ENCODE measurements at regions not wholly inside any gene's neighbourhood (a gene's known extent, or its start where the extent isn't known, plus 50 kb on each side); places are given as distances from the start of the nearest gene placed in this dataset.
A peak's percentile ranks its signal among the peaks of the same experiment; 100 is the strongest.

DNA sequence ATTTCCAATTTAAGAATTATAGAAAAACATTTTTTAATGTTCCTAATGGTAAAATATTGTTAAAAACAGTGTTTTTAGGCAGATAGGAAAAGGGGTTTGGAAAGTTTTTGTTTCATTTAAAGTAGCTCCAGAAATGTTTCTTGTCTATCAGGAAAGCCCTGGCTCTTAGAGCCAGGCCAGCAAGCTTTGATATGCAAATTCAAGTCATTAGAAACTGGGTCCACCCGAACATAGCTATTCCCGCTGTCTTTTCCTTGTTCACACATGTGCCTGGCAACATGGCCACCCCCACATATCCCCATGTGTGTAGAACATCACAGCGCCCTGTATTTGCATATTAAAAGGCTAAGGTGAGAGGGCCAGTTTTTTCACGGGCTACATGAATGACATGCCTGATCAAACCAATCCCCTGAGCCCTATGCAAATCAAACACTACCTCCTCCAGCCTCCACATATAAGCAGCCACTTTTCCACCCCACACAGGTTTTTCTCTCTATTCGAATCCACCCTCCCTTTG lies 925.3 kb upstream of the CDH10 start:
- ATAC-seq, result no peak
- no peak overlapping the region for H3K4me2 ChIP-seq (ENCODE audit: low read length)
- intact Hi-C loops (cut with micrococcal nuclease), result no loop called here
- no TSS peak for BruUV-seq (replicated peaks)
- no peaks in the 10 kb centered on the region for H3K36me3 ChIP-seq (ENCODE audit: low read depth, low read length)
- H3K4me3 ChIP-seq (ENCODE audit: low read length), result no peak overlapping the region
- POLR2A ChIA-PET (ENCODE audit: unreplicated experiment), result no interaction called here
- TF ChIP-seq EZH2 (IDR thresholded peaks at IDR 0.05; ENCODE audit: low read length, unreplicated experiment) (no peak), EZH2phosphoT487 (IDR thresholded peaks at IDR 0.05; ENCODE audit: borderline replicate concordance, low read length) (no peak)
- TF ChIP-seq, protein P1, sequence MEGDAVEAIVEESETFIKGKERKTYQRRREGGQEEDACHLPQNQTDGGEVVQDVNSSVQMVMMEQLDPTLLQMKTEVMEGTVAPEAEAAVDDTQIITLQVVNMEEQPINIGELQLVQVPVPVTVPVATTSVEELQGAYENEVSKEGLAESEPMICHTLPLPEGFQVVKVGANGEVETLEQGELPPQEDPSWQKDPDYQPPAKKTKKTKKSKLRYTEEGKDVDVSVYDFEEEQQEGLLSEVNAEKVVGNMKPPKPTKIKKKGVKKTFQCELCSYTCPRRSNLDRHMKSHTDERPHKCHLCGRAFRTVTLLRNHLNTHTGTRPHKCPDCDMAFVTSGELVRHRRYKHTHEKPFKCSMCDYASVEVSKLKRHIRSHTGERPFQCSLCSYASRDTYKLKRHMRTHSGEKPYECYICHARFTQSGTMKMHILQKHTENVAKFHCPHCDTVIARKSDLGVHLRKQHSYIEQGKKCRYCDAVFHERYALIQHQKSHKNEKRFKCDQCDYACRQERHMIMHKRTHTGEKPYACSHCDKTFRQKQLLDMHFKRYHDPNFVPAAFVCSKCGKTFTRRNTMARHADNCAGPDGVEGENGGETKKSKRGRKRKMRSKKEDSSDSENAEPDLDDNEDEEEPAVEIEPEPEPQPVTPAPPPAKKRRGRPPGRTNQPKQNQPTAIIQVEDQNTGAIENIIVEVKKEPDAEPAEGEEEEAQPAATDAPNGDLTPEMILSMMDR (conservative IDR thresholded peaks at IDR 0.05; ENCODE audit: low read depth, low read length), result no peak
- H3K9me2 ChIP-seq (replicated peaks; ENCODE audit: low read length), result no peaks in the 10 kb centered on the region
- CTCF ChIA-PET, result no interaction called here
- DNase-seq, result no peak
- no peaks in the 10 kb centered on the region for H4K20me1 ChIP-seq (ENCODE audit: low read length)
- H3K4me1 ChIP-seq (ENCODE audit: insufficient read depth, low read length), result no peaks in the 10 kb centered on the region
- no peaks in the 10 kb centered on the region for H3F3A ChIP-seq (ENCODE audit: low read length, unreplicated experiment)
- H3K27ac ChIP-seq (ENCODE audit: low read length), result no peak overlapping the region
- H3K27me3 ChIP-seq (ENCODE audit: low read length), result no peaks in the 10 kb centered on the region
- no peaks in the 10 kb centered on the region for H3K9me3 ChIP-seq (ENCODE audit: low read length)
- H2AFZ ChIP-seq (ENCODE audit: low read length), result peak overlapping the region; percentile 50; the same call in 1 of the 2 replicates
- H3K79me2 ChIP-seq (ENCODE audit: low read length), result no peaks in the 10 kb centered on the region
- no peak overlapping the region for H3K9ac ChIP-seq (ENCODE audit: low read length)

DNA sequence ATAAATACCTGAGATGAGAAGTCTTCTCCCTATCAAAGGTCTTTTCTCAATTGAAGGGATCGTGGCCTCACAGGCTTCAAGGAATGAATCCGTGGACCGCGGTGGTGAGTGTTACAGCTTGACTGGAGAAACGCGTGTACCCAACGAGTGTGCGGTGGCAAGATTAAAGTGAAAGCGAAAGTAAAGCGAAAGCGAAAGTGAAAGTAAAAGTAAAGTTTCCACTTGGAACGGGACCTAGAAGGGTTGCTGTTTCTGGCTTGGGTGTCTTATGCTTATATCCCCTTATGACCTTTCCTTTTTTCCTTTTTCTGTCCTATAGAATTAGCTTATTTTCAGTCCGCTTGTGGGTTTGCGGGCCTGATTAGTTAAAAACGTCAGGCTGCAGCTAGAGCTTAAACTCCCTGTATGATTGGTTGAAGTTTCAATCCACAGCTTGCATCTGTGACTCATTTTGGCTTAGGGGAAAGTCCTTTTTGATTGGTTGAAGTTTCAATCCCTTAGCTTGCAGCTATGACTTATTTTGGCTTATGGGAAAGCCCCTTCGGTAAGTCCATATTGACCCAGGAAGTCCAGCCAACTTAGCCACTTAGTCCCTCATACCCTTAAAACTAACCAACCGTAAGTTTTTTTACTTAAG lies 924.3 kb upstream of the CDH10 start:
- no peaks in the 10 kb centered on the region for H3K4me1 ChIP-seq (ENCODE audit: insufficient read depth, low read length)
- no peak for ATAC-seq
- BruUV-seq (replicated peaks), result no TSS peak
- TF ChIP-seq EZH2 (IDR thresholded peaks at IDR 0.05; ENCODE audit: low read length, unreplicated experiment) (no peak), EZH2phosphoT487 (IDR thresholded peaks at IDR 0.05; ENCODE audit: borderline replicate concordance, low read length) (no peak)
- TF ChIP-seq, protein P1 (conservative IDR thresholded peaks at IDR 0.05; ENCODE audit: low read depth, low read length), result no peak
- H2AFZ ChIP-seq (ENCODE audit: low read length), result no peak overlapping the region
- H3K4me3 ChIP-seq (ENCODE audit: low read length), result no peak overlapping the region
- H4K20me1 ChIP-seq (ENCODE audit: low read length), result no peaks in the 10 kb centered on the region
- no peaks in the 10 kb centered on the region for H3K9me2 ChIP-seq (replicated peaks; ENCODE audit: low read length)
- no peak for DNase-seq
- no peaks in the 10 kb centered on the region for H3K27me3 ChIP-seq (ENCODE audit: low read length)
- no peaks in the 10 kb centered on the region for H3K79me2 ChIP-seq (ENCODE audit: low read length)
- POLR2A ChIA-PET (ENCODE audit: unreplicated experiment), result no interaction called here
- CTCF ChIA-PET, result no interaction called here
- no peaks in the 10 kb centered on the region for H3K9me3 ChIP-seq (ENCODE audit: low read length)
- H3F3A ChIP-seq (ENCODE audit: low read length, unreplicated experiment), result no peaks in the 10 kb centered on the region
- intact Hi-C loops (cut with micrococcal nuclease), result no loop called here
- no peaks in the 10 kb centered on the region for H3K36me3 ChIP-seq (ENCODE audit: low read depth, low read length)
- H3K9ac ChIP-seq (ENCODE audit: low read length), result no peak overlapping the region
- H3K4me2 ChIP-seq (ENCODE audit: low read length), result no peak overlapping the region
- H3K27ac ChIP-seq (ENCODE audit: low read length), result no peak overlapping the region

DNA sequence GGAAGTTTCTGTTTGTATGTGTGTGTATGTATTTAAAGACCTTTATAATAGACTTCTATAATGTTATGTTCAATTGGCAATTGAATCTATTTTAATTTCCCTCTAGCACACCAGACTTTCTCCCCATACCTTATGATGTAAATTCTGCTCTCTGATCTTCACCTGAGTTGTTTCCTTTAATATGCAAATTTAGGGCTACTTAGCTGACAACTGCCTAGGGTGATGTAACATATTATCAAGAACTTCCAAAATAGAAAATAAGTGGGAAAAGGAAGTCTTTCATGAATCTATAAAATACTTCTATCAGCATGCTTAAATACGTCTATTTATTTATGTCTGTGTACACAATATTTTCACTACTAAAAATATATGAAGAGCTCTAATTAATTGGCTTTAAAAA lies 923.5 kb upstream of the CDH10 start:
- DNase-seq (no peak), ATAC-seq (no peak)
- TF ChIP-seq, protein P1 (conservative IDR thresholded peaks at IDR 0.05; ENCODE audit: low read depth, low read length), result no peak
- no peak for TF ChIP-seq EZH2phosphoT487 (IDR thresholded peaks at IDR 0.05; ENCODE audit: borderline replicate concordance, low read length)
- no peak for TF ChIP-seq EZH2 (IDR thresholded peaks at IDR 0.05; ENCODE audit: low read length, unreplicated experiment)
- Histone ChIP-seq H3K4me1 (ENCODE audit: insufficient read depth, low read length) (no peaks in the 10 kb centered on the region), H3K9ac (ENCODE audit: low read length) (no peak overlapping the region), H4K20me1 (ENCODE audit: low read length) (no peaks in the 10 kb centered on the region), H3K9me3 (ENCODE audit: low read length) (no peaks in the 10 kb centered on the region), H2AFZ (ENCODE audit: low read length) (no peak overlapping the region), H3K4me2 (ENCODE audit: low read length) (no peak overlapping the region), H3K27ac (ENCODE audit: low read length) (no peak overlapping the region), H3K27me3 (ENCODE audit: low read length) (no peaks in the 10 kb centered on the region), H3K4me3 (ENCODE audit: low read length) (no peak overlapping the region), H3K36me3 (ENCODE audit: low read depth, low read length) (no peaks in the 10 kb centered on the region), H3F3A (ENCODE audit: low read length, unreplicated experiment) (no peaks in the 10 kb centered on the region), H3K79me2 (ENCODE audit: low read length) (no peaks in the 10 kb centered on the region), H3K9me2 (replicated peaks; ENCODE audit: low read length) (no peaks in the 10 kb centered on the region)
- intact Hi-C loops (cut with micrococcal nuclease), result no loop called here
- no TSS peak for BruUV-seq (replicated peaks)
- ChIA-PET CTCF (no interaction called here), POLR2A (ENCODE audit: unreplicated experiment) (no interaction called here)
